IMR-90 (cell line): ENCODE measurements at regions not wholly inside any gene's neighbourhood (a gene's known extent, or its start where the extent isn't known, plus 50 kb on each side); places are given as distances from the start of the nearest gene placed in this dataset.

Experiments used
- ATAC-seq: fragments of 200-7000 bp; cut with Tn5 transposase; 2 replicates; pipeline ENCODE4 v1.9.1; 2020; ENCODE audit warnings: low read depth, mild to moderate bottlenecking, moderate library complexity
- BruUV-seq: library from RNA; stranded (reverse); fragments of 400-500 nt; replicated peaks from 2 replicates; lab custom pipeline; 2021; lab: Mats Ljungman, UMichigan
- CTCF ChIA-PET: fragments of 300-600 bp; formaldehyde crosslinking; extraction: SDS; loops from one replicate; lab custom pipeline; 2021; ENCODE audit warnings: antibody characterized with exemption; lab: Yijun Ruan, JAX
- POLR2A ChIA-PET: fragments of 300-600 bp; sonication (Branson Sonifier 250); formaldehyde crosslinking; loops from one replicate; lab custom pipeline; 2022; ENCODE audit warnings: antibody characterized with exemption; ENCODE audit not compliant: unreplicated experiment; lab: Charles Lee
- DNase-seq: peaks from one replicate; pipeline ENCODE4 v3.0.0; 2013
- H2AFZ ChIP-seq: replicated peaks from 2 replicates; pipeline ENCODE3; 2013; ENCODE audit warnings: low read length, mild to moderate bottlenecking; ENCODE audit not compliant: poor library complexity
- H2AK5ac ChIP-seq: 2 replicates; pipeline ENCODE4 v1.6.1; 2013; ENCODE audit warnings: low read depth, low read length, inconsistent platforms
- H2AK9ac ChIP-seq: replicated peaks from 2 replicates; pipeline ENCODE3; 2013; ENCODE audit warnings: mild to moderate bottlenecking, low read depth, low read length, moderate library complexity; ENCODE audit not compliant: poor library complexity
- H2BK120ac ChIP-seq: 2 replicates; pipeline ENCODE4 v1.6.1; 2013; ENCODE audit warnings: low read depth, low read length, inconsistent platforms
- H2BK15ac ChIP-seq: 3 replicates; pipeline ENCODE4 v1.6.1; 2013; ENCODE audit warnings: low read depth, low read length, inconsistent platforms
- H2BK20ac ChIP-seq: 2 replicates; pipeline ENCODE4 v1.6.1; 2013; ENCODE audit warnings: low read depth, mild to moderate bottlenecking, inconsistent platforms, low read length, moderate library complexity
- H2BK5ac ChIP-seq: 2 replicates; pipeline ENCODE4 v1.6.1; 2013; ENCODE audit warnings: mild to moderate bottlenecking, low read depth, low read length, inconsistent platforms; ENCODE audit not compliant: poor library complexity, severe bottlenecking
- H3K14ac ChIP-seq: replicated peaks from 2 replicates; pipeline ENCODE4 v1.6.1; 2013; ENCODE audit warnings: low read depth, low read length, inconsistent platforms
- H3K18ac ChIP-seq: 2 replicates; pipeline ENCODE4 v1.6.1; 2013; ENCODE audit warnings: low read depth, low read length, control low read depth
- H3K23ac ChIP-seq: 2 replicates; pipeline ENCODE4 v1.6.1; 2013; ENCODE audit warnings: low read depth, low read length, inconsistent platforms
- H3K27ac ChIP-seq: 2 replicates; pipeline ENCODE4 v1.5.1; 2013; ENCODE audit warnings: mild to moderate bottlenecking, control low read depth, low read length; ENCODE audit not compliant: insufficient read depth
- H3K27me3 ChIP-seq: 2 replicates; pipeline ENCODE4 v1.6.1; 2013; ENCODE audit warnings: low read length; ENCODE audit not compliant: control insufficient read depth, insufficient read depth
- H3K36me3 ChIP-seq: 2 replicates; pipeline ENCODE4 v1.6.1; 2013; ENCODE audit warnings: low read length, mixed read lengths; ENCODE audit not compliant: control insufficient read depth, insufficient read depth
- H3K4ac ChIP-seq: 2 replicates; pipeline ENCODE4 v1.6.1; 2013; ENCODE audit warnings: low read depth, low read length, inconsistent platforms
- H3K4me1 ChIP-seq: 2 replicates; pipeline ENCODE4 v1.6.1; 2013; ENCODE audit warnings: low read length, mixed read lengths; ENCODE audit not compliant: control insufficient read depth, insufficient read depth
- H3K4me2 ChIP-seq: 2 replicates; pipeline ENCODE4 v1.6.1; 2013; ENCODE audit warnings: low read depth, mild to moderate bottlenecking, control low read depth, low read length, moderate library complexity
- H3K4me3 ChIP-seq: 2 replicates; pipeline ENCODE4 v1.5.1; 2013; ENCODE audit warnings: low read depth, mild to moderate bottlenecking, control low read depth, low read length, moderate library complexity; ENCODE audit not compliant: insufficient read depth
- H3K56ac ChIP-seq: 2 replicates; pipeline ENCODE4 v1.6.1; 2013; ENCODE audit warnings: low read length, inconsistent platforms; ENCODE audit not compliant: insufficient read depth; ENCODE audit errors: extremely low read depth
- H3K79me1 ChIP-seq, 2 experiments: 2 replicates each; pipeline ENCODE4 v1.6.1; 2013; ENCODE audit warnings: low read length in 2 of 2, inconsistent platforms in 1 of 2, low read depth in 1 of 2
- H3K9ac ChIP-seq: 2 replicates; pipeline ENCODE4 v1.6.1; 2013; ENCODE audit warnings: low read depth, low read length, control low read depth
- H3K9me1 ChIP-seq: 2 replicates; pipeline ENCODE4 v1.6.1; 2013; ENCODE audit warnings: low read length, inconsistent platforms; ENCODE audit not compliant: insufficient read depth
- H3K9me3 ChIP-seq: 2 replicates; pipeline ENCODE4 v1.6.1; 2013; ENCODE audit warnings: low read length; ENCODE audit not compliant: control insufficient read depth, insufficient read depth
- H4K20me1 ChIP-seq: 2 replicates; pipeline ENCODE4 v1.6.1; 2013; ENCODE audit warnings: low read length, inconsistent platforms; ENCODE audit not compliant: insufficient read depth
- H4K5ac ChIP-seq: 2 replicates; pipeline ENCODE4 v1.6.1; 2013; ENCODE audit warnings: mild to moderate bottlenecking, low read depth, low read length, control low read depth
- H4K8ac ChIP-seq, 2 experiments: 2 replicates each; pipeline ENCODE4 v1.6.1; 2013; ENCODE audit warnings: low read depth in 2 of 2, low read length in 2 of 2, control low read depth in 1 of 2, inconsistent platforms in 1 of 2
- H4K91ac ChIP-seq: 2 replicates; pipeline ENCODE4 v1.6.1; 2013; ENCODE audit warnings: low read depth, low read length, inconsistent platforms; ENCODE audit not compliant: insufficient read depth
- BHLHE40 ChIP-seq: fragments of 150-350 bp; IDR thresholded peaks from 2 replicates; pipeline ENCODE4 v1.6.1; 2016; ENCODE audit warnings: mild to moderate bottlenecking, low read depth, low read length
- CEBPB ChIP-seq: IDR thresholded peaks from 2 replicates; pipeline ENCODE4 v1.6.1; 2012; ENCODE audit warnings: low read depth, low read length, improper control_type of control experiment
- MAFK ChIP-seq: IDR thresholded peaks from 2 replicates; pipeline ENCODE4 v1.6.1; 2012; ENCODE audit warnings: low read depth, low read length, improper control_type of control experiment
- MAZ ChIP-seq: IDR thresholded peaks from 2 replicates; pipeline ENCODE4 v1.6.1; 2012; ENCODE audit warnings: low read depth, mild to moderate bottlenecking, low read length, improper control_type of control experiment, moderate library complexity, borderline replicate concordance
- NFE2L2 ChIP-seq: fragments of 150-350 bp; IDR thresholded peaks from 2 replicates; pipeline ENCODE4 v1.6.1; 2016; ENCODE audit warnings: low read depth, mild to moderate bottlenecking, low read length
- POLR2A ChIP-seq: IDR thresholded peaks from 2 replicates; pipeline ENCODE4 v1.6.1; 2012; ENCODE audit warnings: mild to moderate bottlenecking, low read depth, low read length
- RAD21 ChIP-seq: IDR thresholded peaks from 2 replicates; pipeline ENCODE4 v1.6.1; 2012; ENCODE audit warnings: low read length, improper control_type of control experiment
- RCOR1 ChIP-seq: IDR thresholded peaks from 2 replicates; pipeline ENCODE4 v1.6.1; 2012; ENCODE audit warnings: mild to moderate bottlenecking, low read length, improper control_type of control experiment; ENCODE audit not compliant: insufficient replicate concordance
- WGBS, 2 experiments: methylation state at CpG; one replicate each; pipeline versions ENCODE4 v1.1.5 to v1.1.7; 2013; ENCODE audit warnings: missing lambda C conversion rate in 2 of 2; ENCODE audit not compliant: insufficient read length in 1 of 2; ENCODE audit errors: extremely low coverage in 2 of 2; 5-methylcytosine and 5-hydroxymethylcytosine counted together
- dilution Hi-C: fragments of 300-500 bp; cut with HindIII; formaldehyde crosslinking; loops from one replicate; pipeline ENCODE4 v1.14.3; 2018; ENCODE audit warnings: low sequenced_read_pairs; ENCODE audit not compliant: unreplicated experiment
- in situ Hi-C: fragments of 300-500 bp; cut with MboI; formaldehyde crosslinking; loops from 3 replicates; pipeline ENCODE4 v1.14.3; 2019; ENCODE audit warnings: low sequenced_read_pairs, inconsistent platforms, mixed read lengths
- intact Hi-C: fragments of 100-400 bp; cut with micrococcal nuclease; formaldehyde crosslinking; loops from 2 replicates; pipeline ENCODE4 v1.10.0; 2022
- TF ChIP-seq, protein P1 (sequence below): conservative IDR thresholded peaks from 2 replicates; pipeline ENCODE4 v1.5.1; 2012; ENCODE audit warnings: mild to moderate bottlenecking, low read depth, low read length, improper control_type of control experiment
- TF ChIP-seq, protein P2 (sequence below): fragments of 150-350 bp; IDR thresholded peaks from 2 replicates; pipeline ENCODE4 v1.6.1; 2016; ENCODE audit warnings: low read depth, mild to moderate bottlenecking, low read length, moderate library complexity, borderline replicate concordance
- TF ChIP-seq, protein P3 (sequence below): fragments of 150-350 bp; IDR thresholded peaks from 2 replicates; pipeline ENCODE4 v1.6.1; 2017; ENCODE audit warnings: mild to moderate bottlenecking, antibody characterized with exemption, low read length, low read depth

- H4K20me1 ChIP-seq, result no peaks in the 10 kb centered on the region
- H2BK5ac ChIP-seq, result no peak overlapping the region
- no peak for DNase-seq
- no peak overlapping the region for H3K14ac ChIP-seq
- no peak overlapping the region for H2AK9ac ChIP-seq
- H3K9me1 ChIP-seq, result no peaks in the 10 kb centered on the region
- H3K9me3 ChIP-seq, result no peaks in the 10 kb centered on the region
- H3K4ac ChIP-seq, result no peak overlapping the region
- H3K27ac ChIP-seq, result no peak overlapping the region
- H3K9ac ChIP-seq, result no peak overlapping the region
- H3K27me3 ChIP-seq, result no peaks in the 10 kb centered on the region
- CTCF ChIA-PET, result interaction anchor here (0.6 kb wide), 1 partner anchor 120 kb away, joined by 3 read pairs; no protein-coding TSS in a partner anchor
- H2BK15ac ChIP-seq, result no peak overlapping the region
- H3K18ac ChIP-seq, result no peak overlapping the region
- no peak for ATAC-seq
- H2BK20ac ChIP-seq, result no peak overlapping the region
- no peaks in the 10 kb centered on the region for H3K79me1 ChIP-seq
- H2AFZ ChIP-seq, result no peak overlapping the region
- POLR2A ChIA-PET, result no interaction called here
- H2BK120ac ChIP-seq, result no peak overlapping the region
- H4K5ac ChIP-seq, result no peak overlapping the region
- in situ Hi-C loops (no loop called here), intact Hi-C loops (no loop called here), dilution Hi-C loops (no loop called here)
- no peak overlapping the region for H4K91ac ChIP-seq
- no peak overlapping the region for H3K4me2 ChIP-seq
- H3K4me3 ChIP-seq, result no peak overlapping the region
- no peaks in the 10 kb centered on the region for H3K36me3 ChIP-seq
- H2AK5ac ChIP-seq, result no peak overlapping the region
- no peak overlapping the region for H4K8ac ChIP-seq
- H3K56ac ChIP-seq, result no peak overlapping the region
- no CpG with 5 or more reads among the region's 7 CpGs for WGBS, 2 experiments
- TF ChIP-seq CEBPB (no peak), POLR2A (no peak), RCOR1 (no peak), MAFK (no peak), MAZ (no peak), RAD21 (no peak), BHLHE40 (no peak), NFE2L2 (no peak)
- TF ChIP-seq, protein P1, sequence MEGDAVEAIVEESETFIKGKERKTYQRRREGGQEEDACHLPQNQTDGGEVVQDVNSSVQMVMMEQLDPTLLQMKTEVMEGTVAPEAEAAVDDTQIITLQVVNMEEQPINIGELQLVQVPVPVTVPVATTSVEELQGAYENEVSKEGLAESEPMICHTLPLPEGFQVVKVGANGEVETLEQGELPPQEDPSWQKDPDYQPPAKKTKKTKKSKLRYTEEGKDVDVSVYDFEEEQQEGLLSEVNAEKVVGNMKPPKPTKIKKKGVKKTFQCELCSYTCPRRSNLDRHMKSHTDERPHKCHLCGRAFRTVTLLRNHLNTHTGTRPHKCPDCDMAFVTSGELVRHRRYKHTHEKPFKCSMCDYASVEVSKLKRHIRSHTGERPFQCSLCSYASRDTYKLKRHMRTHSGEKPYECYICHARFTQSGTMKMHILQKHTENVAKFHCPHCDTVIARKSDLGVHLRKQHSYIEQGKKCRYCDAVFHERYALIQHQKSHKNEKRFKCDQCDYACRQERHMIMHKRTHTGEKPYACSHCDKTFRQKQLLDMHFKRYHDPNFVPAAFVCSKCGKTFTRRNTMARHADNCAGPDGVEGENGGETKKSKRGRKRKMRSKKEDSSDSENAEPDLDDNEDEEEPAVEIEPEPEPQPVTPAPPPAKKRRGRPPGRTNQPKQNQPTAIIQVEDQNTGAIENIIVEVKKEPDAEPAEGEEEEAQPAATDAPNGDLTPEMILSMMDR, result no peak
- TF ChIP-seq, protein P2, sequence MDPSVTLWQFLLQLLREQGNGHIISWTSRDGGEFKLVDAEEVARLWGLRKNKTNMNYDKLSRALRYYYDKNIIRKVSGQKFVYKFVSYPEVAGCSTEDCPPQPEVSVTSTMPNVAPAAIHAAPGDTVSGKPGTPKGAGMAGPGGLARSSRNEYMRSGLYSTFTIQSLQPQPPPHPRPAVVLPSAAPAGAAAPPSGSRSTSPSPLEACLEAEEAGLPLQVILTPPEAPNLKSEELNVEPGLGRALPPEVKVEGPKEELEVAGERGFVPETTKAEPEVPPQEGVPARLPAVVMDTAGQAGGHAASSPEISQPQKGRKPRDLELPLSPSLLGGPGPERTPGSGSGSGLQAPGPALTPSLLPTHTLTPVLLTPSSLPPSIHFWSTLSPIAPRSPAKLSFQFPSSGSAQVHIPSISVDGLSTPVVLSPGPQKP, result no peak
- TF ChIP-seq, protein P3, sequence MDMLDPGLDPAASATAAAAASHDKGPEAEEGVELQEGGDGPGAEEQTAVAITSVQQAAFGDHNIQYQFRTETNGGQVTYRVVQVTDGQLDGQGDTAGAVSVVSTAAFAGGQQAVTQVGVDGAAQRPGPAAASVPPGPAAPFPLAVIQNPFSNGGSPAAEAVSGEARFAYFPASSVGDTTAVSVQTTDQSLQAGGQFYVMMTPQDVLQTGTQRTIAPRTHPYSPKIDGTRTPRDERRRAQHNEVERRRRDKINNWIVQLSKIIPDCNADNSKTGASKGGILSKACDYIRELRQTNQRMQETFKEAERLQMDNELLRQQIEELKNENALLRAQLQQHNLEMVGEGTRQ, result no peak
- no TSS peak for BruUV-seq
- H3K4me1 ChIP-seq, result no peaks in the 10 kb centered on the region
- no peak overlapping the region for H3K23ac ChIP-seq
These were observed 350.6 kb upstream of the RAG2 start for GRCh38 chr11:36948460-36949127.
